H9 (cell line): ENCODE measurements at regions not wholly inside any gene's neighbourhood (a gene's known extent, or its start where the extent isn't known, plus 50 kb on each side); places are given as distances from the start of the nearest gene placed in this dataset.

Source experiments
- DNase-seq: peaks from one replicate; pipeline ENCODE4 v3.0.0-alpha.2; 2017
- H2AFZ ChIP-seq: one replicate; pipeline ENCODE4 v1.6.1; 2013; ENCODE audit warnings: mild to moderate bottlenecking, low read length, control low read depth, moderate library complexity
- H2AK5ac ChIP-seq: 2 replicates; pipeline ENCODE4 v1.6.1; 2013; ENCODE audit warnings: low read length, control low read depth, mixed read lengths; ENCODE audit not compliant: insufficient read length
- H2BK120ac ChIP-seq: one replicate; pipeline ENCODE4 v1.6.1; 2013; ENCODE audit warnings: low read depth, mild to moderate bottlenecking, low read length, control low read depth, inconsistent platforms; ENCODE audit not compliant: poor library complexity, severe bottlenecking
- H2BK12ac ChIP-seq: 2 replicates; pipeline ENCODE4 v1.6.1; 2013; ENCODE audit warnings: low read length, control low read depth, mixed read lengths, low read depth; ENCODE audit not compliant: insufficient read length
- H2BK15ac ChIP-seq: 2 replicates; pipeline ENCODE4 v1.6.1; 2013; ENCODE audit warnings: low read depth, low read length, control low read depth
- H2BK20ac ChIP-seq: one replicate; pipeline ENCODE4 v1.6.1; 2013; ENCODE audit warnings: low read depth, mild to moderate bottlenecking, low read length, control low read depth, inconsistent platforms; ENCODE audit not compliant: poor library complexity, severe bottlenecking
- H2BK5ac ChIP-seq: 2 replicates; pipeline ENCODE4 v1.6.1; 2013; ENCODE audit warnings: low read length, control low read depth, mixed read lengths; ENCODE audit not compliant: insufficient read length
- H3K14ac ChIP-seq: 2 replicates; pipeline ENCODE4 v1.6.1; 2013; ENCODE audit warnings: low read length, control low read depth; ENCODE audit not compliant: insufficient read depth
- H3K18ac ChIP-seq: 2 replicates; pipeline ENCODE4 v1.6.1; 2013; ENCODE audit warnings: low read depth, mild to moderate bottlenecking, mixed read lengths, low read length, control low read depth; ENCODE audit not compliant: insufficient read length
- H3K23ac ChIP-seq: 2 replicates; pipeline ENCODE4 v1.6.1; 2013; ENCODE audit warnings: low read length, control low read depth, mixed read lengths, low read depth; ENCODE audit not compliant: insufficient read length
- H3K23me2 ChIP-seq: 2 replicates; pipeline ENCODE4 v1.6.1; 2013; ENCODE audit warnings: low read depth, mild to moderate bottlenecking, mixed read lengths, low read length, control low read depth; ENCODE audit not compliant: insufficient read length, poor library complexity, severe bottlenecking
- H3K27ac ChIP-seq: 2 replicates; pipeline ENCODE4 v1.5.1; 2013; ENCODE audit warnings: low read length, control low read depth, mixed read lengths, low read depth; ENCODE audit not compliant: insufficient read length
- H3K27me3 ChIP-seq: 2 replicates; pipeline ENCODE4 v1.6.1; 2013; ENCODE audit warnings: low read length, control low read depth, inconsistent platforms; ENCODE audit not compliant: insufficient read depth
- H3K4ac ChIP-seq: 2 replicates; pipeline ENCODE4 v1.6.1; 2013; ENCODE audit warnings: low read depth, mild to moderate bottlenecking, control low read depth, inconsistent platforms, low read length, moderate library complexity
- H3K4me1 ChIP-seq: 2 replicates; pipeline ENCODE4 v1.6.1; 2013; ENCODE audit warnings: low read length, control low read depth, inconsistent platforms; ENCODE audit not compliant: insufficient read depth
- H3K4me2 ChIP-seq: 2 replicates; pipeline ENCODE4 v1.6.1; 2013; ENCODE audit warnings: low read length, control low read depth, mixed read lengths; ENCODE audit not compliant: insufficient read length, insufficient read depth
- H3K56ac ChIP-seq: 2 replicates; pipeline ENCODE4 v1.6.1; 2013; ENCODE audit warnings: low read depth, mild to moderate bottlenecking, mixed read lengths, low read length, control low read depth; ENCODE audit not compliant: insufficient read length
- H3K79me1 ChIP-seq: 2 replicates; pipeline ENCODE4 v1.6.1; 2013; ENCODE audit warnings: low read depth, mild to moderate bottlenecking, moderate library complexity, low read length, control low read depth, inconsistent platforms; ENCODE audit not compliant: insufficient read depth, poor library complexity, severe bottlenecking
- H3K79me2 ChIP-seq: 2 replicates; pipeline ENCODE4 v1.6.1; 2013; ENCODE audit warnings: low read length, control low read depth, inconsistent platforms; ENCODE audit not compliant: insufficient read depth
- H3K9ac ChIP-seq: 2 replicates; pipeline ENCODE4 v1.6.1; 2013; ENCODE audit warnings: low read length, control low read depth, mixed read lengths; ENCODE audit not compliant: insufficient read length; ENCODE audit errors: extremely low read depth
- H3K9me3 ChIP-seq: one replicate; pipeline ENCODE4 v1.6.1; 2013; ENCODE audit warnings: low read depth, low read length, inconsistent platforms; ENCODE audit not compliant: control insufficient read depth
- H3T11ph ChIP-seq: one replicate; pipeline ENCODE4 v1.6.1; 2013; ENCODE audit warnings: mild to moderate bottlenecking, low read length, control low read depth, inconsistent platforms
- H4K20me1 ChIP-seq: one replicate; pipeline ENCODE4 v1.6.1; 2013; ENCODE audit not compliant: control insufficient read depth, insufficient read length, insufficient read depth
- H4K5ac ChIP-seq: 2 replicates; pipeline ENCODE4 v1.6.1; 2013; ENCODE audit warnings: low read depth, mild to moderate bottlenecking, mixed read lengths, low read length, control low read depth; ENCODE audit not compliant: insufficient read length
- H4K8ac ChIP-seq: replicated peaks from 2 replicates; pipeline ENCODE4 v1.6.1; 2013; ENCODE audit warnings: low read length, control low read depth, mixed read lengths, low read depth; ENCODE audit not compliant: insufficient read length
- H4K91ac ChIP-seq: 2 replicates; pipeline ENCODE4 v1.6.1; 2013; ENCODE audit warnings: low read depth, mild to moderate bottlenecking, moderate library complexity, mixed read lengths, low read length, control low read depth; ENCODE audit not compliant: insufficient read length
- H3K27ac Mint-ChIP-seq, 3 experiments: 2 replicates in 2 of 3; 3 replicates in 1 of 3; pipeline ENCODE4 v1.8.0; 2020 to 2021; ENCODE audit warnings: mixed read lengths in 3 of 3, mild to moderate bottlenecking in 1 of 3, moderate library complexity in 1 of 3
- H3K27me3 Mint-ChIP-seq: 2 replicates; pipeline ENCODE4 v1.8.0; 2021; ENCODE audit warnings: low read depth, mild to moderate bottlenecking, moderate library complexity, mixed read lengths
- H3K36me3 Mint-ChIP-seq, 3 experiments: 2 replicates in 2 of 3; 3 replicates in 1 of 3; pipeline ENCODE4 v1.8.0; 2020 to 2021; ENCODE audit warnings: low read depth in 3 of 3, mixed read lengths in 3 of 3; ENCODE audit not compliant: insufficient read depth in 1 of 3
- H3K4me1 Mint-ChIP-seq, 2 experiments: 2 replicates each; pipeline ENCODE4 v1.8.0; 2020; ENCODE audit warnings: mixed read lengths in 2 of 2
- H3K4me3 Mint-ChIP-seq, 2 experiments: 2 replicates in 1 of 2; 3 replicates in 1 of 2; pipeline ENCODE4 v1.8.0; 2020 to 2021; ENCODE audit warnings: mild to moderate bottlenecking in 2 of 2, mixed read lengths in 2 of 2, moderate library complexity in 1 of 2
- H3K9me3 Mint-ChIP-seq, 2 experiments: 2 replicates in 1 of 2; 3 replicates in 1 of 2; pipeline ENCODE4 v1.8.0; 2020; ENCODE audit warnings: mild to moderate bottlenecking in 2 of 2, mixed read lengths in 2 of 2, moderate library complexity in 1 of 2
- CTCF ChIP-seq: fragments of 200-600 bp; sonication (generic); conservative IDR thresholded peaks from 3 replicates; pipeline ENCODE4 v1.8.0; 2021; ENCODE audit warnings: antibody characterized with exemption, mild to moderate bottlenecking
- WGBS: extraction: QIAGEN DNeasy Blood & Tissue Kit; methylation state at CpG from one replicate; pipeline ENCODE4 v1.1.7; 2013; ENCODE audit warnings: missing lambda C conversion rate, low lambda C conversion rate, mixed read lengths; ENCODE audit not compliant: insufficient read length; ENCODE audit errors: extremely low coverage; 5-methylcytosine and 5-hydroxymethylcytosine counted together

- Histone ChIP-seq H3K18ac (no peak overlapping the region), H3K9me3 (no peaks in the 10 kb centered on the region), H2BK12ac (no peak overlapping the region), H2BK20ac (no peak overlapping the region), H3T11ph (no peak overlapping the region), H4K8ac (no peak overlapping the region), H3K27ac (no peak overlapping the region), H3K4ac (no peak overlapping the region), H4K5ac (no peak overlapping the region), H3K56ac (no peak overlapping the region), H3K23ac (no peak overlapping the region), H3K79me2 (no peaks in the 10 kb centered on the region), H4K20me1 (no peaks in the 10 kb centered on the region), H2AK5ac (no peak overlapping the region), H2BK5ac (no peak overlapping the region), H3K23me2 (no peaks in the 10 kb centered on the region), H3K4me2 (no peak overlapping the region), H3K9ac (no peak overlapping the region), H4K91ac (no peak overlapping the region), H3K79me1 (no peaks in the 10 kb centered on the region), H3K27me3 (no peaks in the 10 kb centered on the region), H2BK15ac (no peak overlapping the region), H2BK120ac (no peak overlapping the region), H2AFZ (no peak overlapping the region), H3K14ac (no peak overlapping the region), H3K4me1 (no peaks in the 10 kb centered on the region)
- Mint-ChIP-seq H3K9me3 (no peaks in the 10 kb centered on the region; a peak in 1 of 5 replicates), H3K27me3 (no peaks in the 10 kb centered on the region), H3K4me1 (peaks cover 7% of the 10 kb centered on the region in 2 experiments), H3K4me3 (no peak overlapping the region), H3K27ac (no peak overlapping the region; a peak in 1 of 7 replicates), H3K36me3 (no peaks in the 10 kb centered on the region)
- WGBS: no CpG with 5 or more reads among the region's 3 CpGs
- no peak for DNase-seq
- TF ChIP-seq CTCF: no peak
These were observed 119.7 kb downstream of the LYPLAL1 start for GRCh38 chr1:219293410-219293809.
